NT2/D1 (cell line): ENCODE measurements at regions not wholly inside any gene's neighbourhood (a gene's known extent, or its start where the extent isn't known, plus 50 kb on each side); places are given as distances from the start of the nearest gene placed in this dataset.

Experiments
- SUZ12 ChIP-seq: IDR thresholded peaks from 2 replicates; pipeline ENCODE4 v1.6.1; 2011; ENCODE audit not compliant: insufficient read length, insufficient read depth; ENCODE audit errors: extremely low read depth
- YY1 ChIP-seq: IDR thresholded peaks from 2 replicates; pipeline ENCODE4 v1.6.1; 2011; ENCODE audit not compliant: insufficient read length, insufficient read depth
- ZNF274 ChIP-seq: IDR thresholded peaks from 2 replicates; pipeline ENCODE4 v1.6.1; 2011; ENCODE audit warnings: mild to moderate bottlenecking, low read depth, low read length

DNA sequence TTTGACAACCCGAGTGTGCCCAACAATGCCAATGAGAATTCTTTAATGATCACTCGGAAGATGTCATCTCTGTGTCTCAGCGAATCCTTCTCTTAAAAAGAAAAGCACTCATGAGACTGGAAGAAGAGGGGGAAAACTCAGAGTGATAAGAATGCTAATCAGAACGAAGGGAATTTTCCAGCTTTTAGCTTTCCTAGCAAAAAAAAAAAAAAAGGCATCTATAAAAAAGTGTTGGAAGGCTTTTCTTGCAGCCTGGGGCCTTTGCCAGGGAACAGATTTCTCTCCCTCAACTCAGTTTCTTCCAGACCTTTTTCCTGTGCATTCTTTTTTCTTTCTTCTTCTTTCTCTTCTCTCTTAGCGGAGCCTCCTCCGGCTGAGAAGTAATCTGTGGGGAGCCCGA, 80.5 kb upstream of the NEO1 start:
- TF ChIP-seq YY1 (no peak), SUZ12 (no peak), ZNF274 (no peak)
